ENCODE measurements at regions not wholly inside any gene's neighbourhood (a gene's known extent, or its start where the extent isn't known, plus 50 kb on each side); places are given as distances from the start of the nearest gene placed in this dataset.

GRCh38 chr3:66561367-66561766 lies 60.5 kb upstream of the LRIG1 start:
- no peak for TF ChIP-seq MAX (IDR thresholded peaks at IDR 0.05)
- no peak for TF ChIP-seq TAF1 (IDR thresholded peaks at IDR 0.05; ENCODE audit: low read depth)
- TF ChIP-seq TCF12 (IDR thresholded peaks at IDR 0.05; ENCODE audit: low read depth): no peak
- TF ChIP-seq TEAD4 (IDR thresholded peaks at IDR 0.05): no peak
- no peak for TF ChIP-seq EGR1 (IDR thresholded peaks at IDR 0.05)
- no peak for TF ChIP-seq ZBTB7A (IDR thresholded peaks at IDR 0.05; ENCODE audit: low read depth)
- no peak for TF ChIP-seq REST (IDR thresholded peaks at IDR 0.05; ENCODE audit: low read depth)
- no peak for TF ChIP-seq FOXM1 (IDR thresholded peaks at IDR 0.05; ENCODE audit: borderline replicate concordance, low read depth)
- no peak for TF ChIP-seq NFIC (IDR thresholded peaks at IDR 0.05)
- no peak for TF ChIP-seq YY1 (IDR thresholded peaks at IDR 0.05; ENCODE audit: low read depth)
- TF ChIP-seq CEBPB (IDR thresholded peaks at IDR 0.05): no peak
- no peak for TF ChIP-seq RAD21 (IDR thresholded peaks at IDR 0.05; ENCODE audit: low read depth)
- no peak for TF ChIP-seq USF1 (IDR thresholded peaks at IDR 0.05)
- no peak for TF ChIP-seq CREB1 (IDR thresholded peaks at IDR 0.05; ENCODE audit: low read depth)
- no peak for TF ChIP-seq EP300 (IDR thresholded peaks at IDR 0.05; ENCODE audit: borderline replicate concordance)

GRCh38 chr3:66565301-66565700 lies 64.5 kb upstream of the LRIG1 start:
- no peak for TF ChIP-seq CEBPB (IDR thresholded peaks at IDR 0.05)
- no peak for TF ChIP-seq NFIC (IDR thresholded peaks at IDR 0.05)
- TF ChIP-seq TEAD4 (IDR thresholded peaks at IDR 0.05): no peak
- TF ChIP-seq FOXM1 (IDR thresholded peaks at IDR 0.05; ENCODE audit: borderline replicate concordance, low read depth): no peak
- no peak for TF ChIP-seq YY1 (IDR thresholded peaks at IDR 0.05; ENCODE audit: low read depth)
- TF ChIP-seq TCF12 (IDR thresholded peaks at IDR 0.05; ENCODE audit: low read depth): no peak
- TF ChIP-seq TAF1 (IDR thresholded peaks at IDR 0.05; ENCODE audit: low read depth): no peak
- TF ChIP-seq ZBTB7A (IDR thresholded peaks at IDR 0.05; ENCODE audit: low read depth): no peak
- TF ChIP-seq CREB1 (IDR thresholded peaks at IDR 0.05; ENCODE audit: low read depth): no peak
- TF ChIP-seq EGR1 (IDR thresholded peaks at IDR 0.05): no peak
- TF ChIP-seq RAD21 (IDR thresholded peaks at IDR 0.05; ENCODE audit: low read depth): no peak
- TF ChIP-seq USF1 (IDR thresholded peaks at IDR 0.05): no peak
- TF ChIP-seq EP300 (IDR thresholded peaks at IDR 0.05; ENCODE audit: borderline replicate concordance): no peak
- no peak for TF ChIP-seq REST (IDR thresholded peaks at IDR 0.05; ENCODE audit: low read depth)
- no peak for TF ChIP-seq MAX (IDR thresholded peaks at IDR 0.05)

GRCh38 chr3:66567077-66567476 lies 66.3 kb upstream of the LRIG1 start:
- TF ChIP-seq RAD21 (IDR thresholded peaks at IDR 0.05; ENCODE audit: low read depth) (no peak), FOXM1 (IDR thresholded peaks at IDR 0.05; ENCODE audit: borderline replicate concordance, low read depth) (no peak)

- TF ChIP-seq YY1 (IDR thresholded peaks at IDR 0.05; ENCODE audit: low read depth) (no peak), TAF1 (IDR thresholded peaks at IDR 0.05; ENCODE audit: low read depth) (no peak), FOXM1 (IDR thresholded peaks at IDR 0.05; ENCODE audit: borderline replicate concordance, low read depth) (no peak), ZBTB7A (IDR thresholded peaks at IDR 0.05; ENCODE audit: low read depth) (no peak), EP300 (IDR thresholded peaks at IDR 0.05; ENCODE audit: borderline replicate concordance) (no peak), TCF12 (IDR thresholded peaks at IDR 0.05; ENCODE audit: low read depth) (no peak), CEBPB (IDR thresholded peaks at IDR 0.05) (no peak)
Measured at GRCh38 chr3:66572090-66572675, 71.4 kb upstream of the LRIG1 start.

- TF ChIP-seq REST (IDR thresholded peaks at IDR 0.05; ENCODE audit: low read depth): no peak
- TF ChIP-seq TAF1 (IDR thresholded peaks at IDR 0.05; ENCODE audit: low read depth): no peak
- no peak for TF ChIP-seq EGR1 (IDR thresholded peaks at IDR 0.05)
- peak; percentile 18; the same call in 1 of the 2 replicates for TF ChIP-seq RAD21 (IDR thresholded peaks at IDR 0.05; ENCODE audit: low read depth)
- TF ChIP-seq ZBTB7A (IDR thresholded peaks at IDR 0.05; ENCODE audit: low read depth): no peak
Measured at GRCh38 chr3:66572938-66573710, 72.3 kb upstream of the LRIG1 start.

Measured in Ishikawa (cell line).